Muscle of leg (tissue), 3 donors: ENCODE measurements at regions not wholly inside any gene's neighbourhood (a gene's known extent, or its start where the extent isn't known, plus 50 kb on each side); places are given as distances from the start of the nearest gene placed in this dataset.
"Not testable (repeated sequence)": the region's sequence is repeated elsewhere in the genome, so short reads cannot be mapped to it uniquely, and the experiment has no call there.

ENCODE experiments used
- DNase-seq: peaks from one replicate; pipeline ENCODE4 v3.0.0; 2013
- H3K27ac ChIP-seq: one replicate; pipeline ENCODE4 v1.5.1; 2013; ENCODE audit warnings: mild to moderate bottlenecking, low read length, control low read depth
- H3K27me3 ChIP-seq: one replicate; pipeline ENCODE4 v1.6.1; 2013; ENCODE audit warnings: low read length; ENCODE audit not compliant: control insufficient read depth, insufficient read depth
- H3K36me3 ChIP-seq: one replicate; pipeline ENCODE4 v1.6.1; 2013; ENCODE audit warnings: low read length; ENCODE audit not compliant: control insufficient read depth, insufficient read depth
- H3K4me1 ChIP-seq: one replicate; pipeline ENCODE4 v1.6.1; 2013; ENCODE audit warnings: low read length; ENCODE audit not compliant: control insufficient read depth, insufficient read depth
- H3K4me3 ChIP-seq: one replicate; pipeline ENCODE4 v1.5.1; 2013; ENCODE audit warnings: low read length, control low read depth
- H3K9me3 ChIP-seq: replicated peaks from 2 replicates; pipeline ENCODE4 v1.6.1; 2013; ENCODE audit warnings: low read depth, low read length; ENCODE audit not compliant: control insufficient read depth
- WGBS: methylation state at CpG from one replicate; pipeline ENCODE4 v1.1.5; 2013; ENCODE audit warnings: missing lambda C conversion rate; ENCODE audit not compliant: insufficient coverage; 5-methylcytosine and 5-hydroxymethylcytosine counted together

DNA sequence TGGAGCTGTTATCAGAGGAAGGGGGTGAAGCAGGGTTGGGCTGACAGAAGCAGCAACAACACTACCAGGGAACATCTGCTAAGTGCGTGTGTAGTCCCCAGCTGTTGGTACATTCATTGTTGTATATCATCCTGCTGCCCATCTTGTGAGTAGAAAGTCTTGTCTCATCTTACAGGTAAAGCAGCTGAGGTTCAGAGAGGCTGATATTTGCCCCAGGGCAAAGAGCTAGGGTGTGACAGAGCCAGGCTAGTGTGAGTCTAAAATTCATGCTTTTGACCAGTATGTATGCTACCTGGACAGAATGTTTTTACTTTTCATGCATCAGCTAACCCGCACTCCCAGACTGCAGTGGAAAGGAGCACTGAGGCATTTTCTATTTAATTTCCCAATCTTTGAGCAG, 221.6 kb downstream of the STK31 start:
- peaks cover 2% of the 10 kb centered on the region for H3K4me1 ChIP-seq
- DNase-seq: no peak
- no peak overlapping the region for H3K4me3 ChIP-seq
- no CpG with 5 or more reads among the region's 2 CpGs for WGBS
- no peak overlapping the region for H3K27ac ChIP-seq
- H3K36me3 ChIP-seq: no peaks in the 10 kb centered on the region
- no peaks in the 10 kb centered on the region for H3K27me3 ChIP-seq
- no peaks in the 10 kb centered on the region for H3K9me3 ChIP-seq

GRCh38 chr7:23938215-23938614, 228.2 kb downstream of the STK31 start:
- WGBS: no CpG with 5 or more reads among the region's 1 CpG
- Histone ChIP-seq H3K27me3 (no peaks in the 10 kb centered on the region), H3K36me3 (no peaks in the 10 kb centered on the region)

GRCh38 chr7:23938937-23939552, 229.0 kb downstream of the STK31 start:
- Histone ChIP-seq H3K4me1 (no peaks in the 10 kb centered on the region), H3K36me3 (no peaks in the 10 kb centered on the region), H3K27ac (no peak overlapping the region), H3K9me3 (no peaks in the 10 kb centered on the region), H3K27me3 (no peaks in the 10 kb centered on the region), H3K4me3 (no peak overlapping the region)
- 9% methylated on average over 1 of the region's 4 CpGs for WGBS
- DNase-seq: peak; percentile 20

More at GRCh38 chr7:23938215-23938614, 228.2 kb downstream of the STK31 start:
- H3K9me3 ChIP-seq: no peaks in the 10 kb centered on the region
- no peaks in the 10 kb centered on the region for H3K4me1 ChIP-seq
- H3K27ac ChIP-seq: no peak overlapping the region
- no peak for DNase-seq
- H3K4me3 ChIP-seq: no peak overlapping the region

DNA sequence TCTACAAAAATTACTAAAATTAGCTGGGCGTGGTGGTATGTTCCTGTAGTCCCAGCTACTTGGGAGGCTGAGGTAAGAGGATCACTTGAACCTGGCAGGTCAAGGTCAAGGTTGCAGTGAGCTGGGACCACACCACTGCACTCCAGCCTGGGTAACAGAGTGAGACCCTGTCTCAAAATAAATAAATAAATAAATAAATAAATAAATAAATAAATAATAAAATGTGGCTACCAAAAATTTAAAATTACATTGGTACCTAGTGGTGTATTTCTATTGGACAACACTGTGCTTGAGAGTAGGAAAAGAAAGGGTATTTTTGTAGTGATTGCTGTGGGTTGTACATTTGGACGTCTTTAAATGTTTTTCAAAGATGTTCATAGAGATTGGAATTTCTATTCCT, 229.7 kb downstream of the STK31 start:
- H3K4me3 ChIP-seq, H3K36me3 ChIP-seq, H3K27me3 ChIP-seq, DNase-seq, H3K4me1 ChIP-seq, H3K9me3 ChIP-seq, H3K27ac ChIP-seq: not testable (repeated sequence)
- 80% methylated on average over 1 of the region's 2 CpGs for WGBS

DNA sequence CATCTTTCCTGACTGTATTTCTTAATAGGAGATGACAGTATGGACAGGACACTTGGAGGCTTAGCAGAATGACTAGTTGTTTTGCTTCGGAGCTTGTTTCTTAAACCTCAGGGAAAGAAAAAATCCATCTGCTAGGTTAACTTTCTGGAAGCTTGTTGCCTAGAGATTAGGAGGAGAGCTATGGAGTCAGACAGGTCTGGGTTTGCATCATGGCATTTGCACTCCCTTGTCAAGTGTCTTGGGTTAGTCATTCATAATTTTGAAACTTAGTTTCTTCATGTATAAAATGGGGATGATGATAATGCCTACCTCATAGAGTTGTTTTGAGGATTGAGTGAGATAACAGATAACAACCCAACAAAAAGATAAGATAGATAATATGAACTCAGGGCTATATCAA, 231.5 kb downstream of the STK31 start:
- 80% methylated on average over 1 of the region's 1 CpG for WGBS
- H3K27me3 ChIP-seq: no peaks in the 10 kb centered on the region
- H3K36me3 ChIP-seq: no peaks in the 10 kb centered on the region
- no peak overlapping the region for H3K27ac ChIP-seq
- no peak for DNase-seq
- no peak overlapping the region for H3K4me3 ChIP-seq
- no peaks in the 10 kb centered on the region for H3K4me1 ChIP-seq
- H3K9me3 ChIP-seq: no peaks in the 10 kb centered on the region

GRCh38 chr7:23942032-23942431, 232.0 kb downstream of the STK31 start:
- WGBS: 90% methylated on average over 1 of the region's 2 CpGs
- no peaks in the 10 kb centered on the region for H3K27me3 ChIP-seq
- no peaks in the 10 kb centered on the region for H3K36me3 ChIP-seq
- no peaks in the 10 kb centered on the region for H3K4me1 ChIP-seq
- H3K27ac ChIP-seq: no peak overlapping the region
- H3K4me3 ChIP-seq: no peak overlapping the region
- H3K9me3 ChIP-seq: no peaks in the 10 kb centered on the region
- no peak for DNase-seq

- H3K9me3 ChIP-seq: no peaks in the 10 kb centered on the region
Measured at GRCh38 chr7:23944131-23944530, 234.1 kb downstream of the STK31 start.

GRCh38 chr7:23945472-23945871, 235.5 kb downstream of the STK31 start:
- H3K27ac ChIP-seq: no peak overlapping the region
- no peaks in the 10 kb centered on the region for H3K27me3 ChIP-seq
- H3K4me1 ChIP-seq: no peaks in the 10 kb centered on the region
- no peak for DNase-seq
- no peaks in the 10 kb centered on the region for H3K9me3 ChIP-seq
- H3K4me3 ChIP-seq: no peak overlapping the region
- no peaks in the 10 kb centered on the region for H3K36me3 ChIP-seq

More at GRCh38 chr7:23944131-23944530, 234.1 kb downstream of the STK31 start:
- Histone ChIP-seq H3K4me3 (no peak overlapping the region), H3K27me3 (no peaks in the 10 kb centered on the region), H3K27ac (no peak overlapping the region), H3K4me1 (no peaks in the 10 kb centered on the region), H3K36me3 (no peaks in the 10 kb centered on the region)
- DNase-seq: no peak
- WGBS: 93% methylated on average over 2 of the region's 2 CpGs

DNA sequence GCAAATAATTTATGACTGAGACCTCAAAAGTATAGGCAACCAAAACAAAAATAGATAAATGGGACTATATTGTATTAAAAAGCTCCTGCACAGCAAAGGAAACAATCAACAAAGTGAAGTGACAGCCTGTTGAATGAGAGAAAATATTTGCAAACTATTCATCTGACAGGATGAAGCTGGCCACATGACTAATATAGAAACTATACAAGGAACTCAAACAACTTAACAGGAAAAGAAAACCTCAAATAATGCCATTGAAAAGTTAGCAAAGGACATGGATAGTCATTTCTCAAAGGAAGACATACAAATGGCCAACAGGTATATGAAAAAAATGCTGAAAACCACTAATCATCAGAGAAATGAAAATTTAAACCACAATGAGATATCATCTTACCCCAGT, 245.1 kb downstream of the STK31 start:
- no peaks in the 10 kb centered on the region for H3K9me3 ChIP-seq
- no peak overlapping the region for H3K27ac ChIP-seq
- H3K36me3 ChIP-seq: no peaks in the 10 kb centered on the region
- H3K4me1 ChIP-seq: peaks cover 7% of the 10 kb centered on the region
- no peak for DNase-seq
- no peak overlapping the region for H3K4me3 ChIP-seq
- no peaks in the 10 kb centered on the region for H3K27me3 ChIP-seq

GRCh38 chr7:23955600-23956149, 245.7 kb downstream of the STK31 start:
- Histone ChIP-seq H3K36me3 (no peaks in the 10 kb centered on the region), H3K9me3 (no peaks in the 10 kb centered on the region), H3K27me3 (no peaks in the 10 kb centered on the region), H3K4me1 (peaks cover 7% of the 10 kb centered on the region), H3K4me3 (no peak overlapping the region), H3K27ac (no peak overlapping the region)
- DNase-seq: no peak
- WGBS: 77% methylated on average over 3 of the region's 4 CpGs
